ENCODE measurements at regions not wholly inside any gene's neighbourhood (a gene's known extent, or its start where the extent isn't known, plus 50 kb on each side); places are given as distances from the start of the nearest gene placed in this dataset.

GRCh38 chr14:36227344-36227743, 50.8 kb upstream of the PTCSC3 start:
- TF ChIP-seq, protein P1, sequence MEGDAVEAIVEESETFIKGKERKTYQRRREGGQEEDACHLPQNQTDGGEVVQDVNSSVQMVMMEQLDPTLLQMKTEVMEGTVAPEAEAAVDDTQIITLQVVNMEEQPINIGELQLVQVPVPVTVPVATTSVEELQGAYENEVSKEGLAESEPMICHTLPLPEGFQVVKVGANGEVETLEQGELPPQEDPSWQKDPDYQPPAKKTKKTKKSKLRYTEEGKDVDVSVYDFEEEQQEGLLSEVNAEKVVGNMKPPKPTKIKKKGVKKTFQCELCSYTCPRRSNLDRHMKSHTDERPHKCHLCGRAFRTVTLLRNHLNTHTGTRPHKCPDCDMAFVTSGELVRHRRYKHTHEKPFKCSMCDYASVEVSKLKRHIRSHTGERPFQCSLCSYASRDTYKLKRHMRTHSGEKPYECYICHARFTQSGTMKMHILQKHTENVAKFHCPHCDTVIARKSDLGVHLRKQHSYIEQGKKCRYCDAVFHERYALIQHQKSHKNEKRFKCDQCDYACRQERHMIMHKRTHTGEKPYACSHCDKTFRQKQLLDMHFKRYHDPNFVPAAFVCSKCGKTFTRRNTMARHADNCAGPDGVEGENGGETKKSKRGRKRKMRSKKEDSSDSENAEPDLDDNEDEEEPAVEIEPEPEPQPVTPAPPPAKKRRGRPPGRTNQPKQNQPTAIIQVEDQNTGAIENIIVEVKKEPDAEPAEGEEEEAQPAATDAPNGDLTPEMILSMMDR (conservative IDR thresholded peaks at IDR 0.05; ENCODE audit: low read length): no peak
- no peak for DNase-seq (ENCODE audit: low read depth)
- H3K4me3 ChIP-seq (ENCODE audit: low read length): no peak overlapping the region

All from AG10803 (cell line).